H1 (cell line): ENCODE measurements at regions not wholly inside any gene's neighbourhood (a gene's known extent, or its start where the extent isn't known, plus 50 kb on each side); places are given as distances from the start of the nearest gene placed in this dataset.
"Not testable (repeated sequence)": the region's sequence is repeated elsewhere in the genome, so short reads cannot be mapped to it uniquely, and the experiment has no call there.

Source experiments
- CTCF ChIA-PET: fragments of 300-600 bp; sonication (Branson Sonifier 250); formaldehyde crosslinking; loops from one replicate; lab custom pipeline; 2021; ENCODE audit not compliant: partially characterized antibody; lab: Charles Lee
- POLR2A ChIA-PET: fragments of 300-600 bp; sonication (Branson Sonifier 250); formaldehyde crosslinking; loops from one replicate; lab custom pipeline; 2021; ENCODE audit warnings: inconsistent platforms; ENCODE audit not compliant: partially characterized antibody; lab: Charles Lee
- DNase-seq, 2 experiments: peaks; one replicate each; pipeline versions ENCODE4 v3.0.0 to v3.0.0-alpha.2; 2010 to 2022; ENCODE audit warnings: low spot score in 2 of 2, low read depth in 1 of 2, mixed read lengths in 1 of 2
- FAIRE-seq: peaks from 2 replicates; lab custom pipeline; 2011; peaks lifted over from hg19 to GRCh38; lab: Jason Lieb, UNC
- H2AFZ ChIP-seq: 2 replicates; pipeline ENCODE4 v1.8.1; 2012; ENCODE audit warnings: low read length, inconsistent platforms
- H2AK5ac ChIP-seq: 2 replicates; pipeline ENCODE4 v1.6.1; 2013; ENCODE audit warnings: low read depth, low read length
- H2BK120ac ChIP-seq: replicated peaks from 2 replicates; pipeline ENCODE3; 2013; ENCODE audit warnings: low read depth, low read length, inconsistent platforms
- H2BK12ac ChIP-seq: 2 replicates; pipeline ENCODE4 v1.6.1; 2013; ENCODE audit warnings: low read depth, low read length
- H2BK15ac ChIP-seq: 2 replicates; pipeline ENCODE4 v1.6.1; 2013; ENCODE audit warnings: low read length
- H2BK20ac ChIP-seq: 2 replicates; pipeline ENCODE4 v1.6.1; 2013; ENCODE audit warnings: low read length
- H2BK5ac ChIP-seq: 2 replicates; pipeline ENCODE4 v1.6.1; 2013; ENCODE audit warnings: low read depth, low read length
- H3K14ac ChIP-seq: 2 replicates; pipeline ENCODE4 v1.6.1; 2013; ENCODE audit warnings: inconsistent platforms; ENCODE audit not compliant: insufficient read length
- H3K18ac ChIP-seq: 2 replicates; pipeline ENCODE4 v1.6.1; 2013; ENCODE audit warnings: low read length; ENCODE audit errors: extremely low read depth
- H3K23ac ChIP-seq: 2 replicates; pipeline ENCODE4 v1.6.1; 2013; ENCODE audit warnings: inconsistent platforms; ENCODE audit not compliant: insufficient read length
- H3K23me2 ChIP-seq: 2 replicates; pipeline ENCODE4 v1.6.1; 2013; ENCODE audit warnings: low read depth, low read length
- H3K27ac ChIP-seq: 2 replicates; pipeline ENCODE4 v1.6.1; 2011; ENCODE audit warnings: low read depth, low read length, inconsistent platforms
- H3K27me3 ChIP-seq, 4 experiments: replicated peaks in 1 of 4; 1 replicate in 1 of 4; 2 replicates in 3 of 4; pipeline versions ENCODE4 v1.6.1 to v1.8.1; 2011 to 2013; ENCODE audit warnings: low read length in 3 of 4, mild to moderate bottlenecking in 3 of 4, inconsistent platforms in 2 of 4, mixed read lengths in 2 of 4, moderate library complexity in 1 of 4; ENCODE audit not compliant: control insufficient read depth in 3 of 4, insufficient read depth in 3 of 4; ENCODE audit errors: extremely low read depth in 1 of 4
- H3K36me3 ChIP-seq, 4 experiments: 2 replicates each; pipeline versions ENCODE4 v1.6.1 to v1.8.1; 2011 to 2013; ENCODE audit warnings: mild to moderate bottlenecking in 4 of 4, low read length in 3 of 4, moderate library complexity in 2 of 4, control low read depth in 1 of 4, inconsistent platforms in 1 of 4; ENCODE audit not compliant: insufficient read depth in 4 of 4, control insufficient read depth in 2 of 4
- H3K4ac ChIP-seq: replicated peaks from 2 replicates; pipeline ENCODE3; 2013; ENCODE audit warnings: low read length, low read depth, mixed read lengths, inconsistent platforms; ENCODE audit not compliant: insufficient read length
- H3K4me1 ChIP-seq, 4 experiments: replicated peaks in 1 of 4; 1 replicate in 1 of 4; 2 replicates in 3 of 4; pipeline versions ENCODE4 v1.6.1 to v1.8.1; 2011 to 2013; ENCODE audit warnings: low read length in 3 of 4, inconsistent platforms in 2 of 4, mixed read lengths in 1 of 4; ENCODE audit not compliant: insufficient read depth in 4 of 4, control insufficient read depth in 3 of 4
- H3K4me2 ChIP-seq, 2 experiments: 2 replicates each; pipeline versions ENCODE4 v1.6.1 to v1.8.1; 2011 to 2013; ENCODE audit warnings: low read depth in 2 of 2, low read length in 2 of 2, control low read depth in 1 of 2, inconsistent platforms in 1 of 2, mild to moderate bottlenecking in 1 of 2; ENCODE audit not compliant: insufficient read depth in 1 of 2
- H3K4me3 ChIP-seq, 4 experiments: fragments of 200-600, 300-600 bp in 1 of 4; sonication (generic), shearing (Covaris generic), sonication (Bioruptor Twin) in 1 of 4; 2 replicates each; pipeline versions ENCODE4 v1.5.1 to v1.8.1; 2011 to 2016; ENCODE audit warnings: low read length in 4 of 4, low read depth in 3 of 4, control low read depth in 2 of 4, inconsistent platforms in 2 of 4, mild to moderate bottlenecking in 2 of 4, mixed read lengths in 1 of 4, moderate library complexity in 1 of 4; ENCODE audit not compliant: insufficient read depth in 2 of 4; ENCODE audit errors: extremely low read depth in 1 of 4
- H3K56ac ChIP-seq: replicated peaks from 2 replicates; pipeline ENCODE3; 2013; ENCODE audit warnings: low read depth, mild to moderate bottlenecking, mixed read lengths, low read length, inconsistent platforms; ENCODE audit not compliant: insufficient read length
- H3K79me1 ChIP-seq: 2 replicates; pipeline ENCODE4 v1.6.1; 2013; ENCODE audit warnings: low read depth, low read length, control low read depth
- H3K79me2 ChIP-seq, 2 experiments: 2 replicates each; pipeline versions ENCODE4 v1.6.1 to v1.8.1; 2012 to 2013; ENCODE audit warnings: low read length in 2 of 2, mild to moderate bottlenecking in 2 of 2, inconsistent platforms in 1 of 2; ENCODE audit not compliant: insufficient read depth in 2 of 2, control insufficient read depth in 1 of 2
- H3K9ac ChIP-seq, 4 experiments: replicated peaks in 1 of 4; 1 replicate in 1 of 4; 2 replicates in 3 of 4; pipeline versions ENCODE4 v1.6.1 to v1.8.1; 2011 to 2013; ENCODE audit warnings: low read depth in 3 of 4, low read length in 3 of 4, control low read depth in 2 of 4, mild to moderate bottlenecking in 2 of 4, moderate library complexity in 2 of 4, inconsistent platforms in 1 of 4; ENCODE audit errors: extremely low read depth in 1 of 4
- H3K9me3 ChIP-seq, 2 experiments: 2 replicates each; pipeline versions ENCODE4 v1.6.1 to v1.8.1; 2012 to 2013; ENCODE audit warnings: mild to moderate bottlenecking in 2 of 2, moderate library complexity in 2 of 2, control low read depth in 1 of 2, inconsistent platforms in 1 of 2, low read depth in 1 of 2, low read length in 1 of 2, mixed read lengths in 1 of 2; ENCODE audit not compliant: insufficient read depth in 2 of 2
- H4K20me1 ChIP-seq, 2 experiments: replicated peaks in 1 of 2; 2 replicates each; pipeline versions ENCODE3 to v1.8.1; 2011 to 2013; ENCODE audit warnings: inconsistent platforms in 2 of 2, low read length in 2 of 2, mild to moderate bottlenecking in 1 of 2; ENCODE audit not compliant: insufficient read depth in 2 of 2, control insufficient read depth in 1 of 2
- H4K5ac ChIP-seq: 2 replicates; pipeline ENCODE4 v1.6.1; 2013; ENCODE audit warnings: low read length, low read depth, mixed read lengths, inconsistent platforms; ENCODE audit not compliant: insufficient read length
- H4K8ac ChIP-seq: 2 replicates; pipeline ENCODE4 v1.8.0; 2013; ENCODE audit warnings: mild to moderate bottlenecking, moderate library complexity, low read length, inconsistent platforms; ENCODE audit not compliant: insufficient read depth; ENCODE audit errors: extremely low read depth
- H4K91ac ChIP-seq: replicated peaks from 2 replicates; pipeline ENCODE3; 2013; ENCODE audit warnings: low read length, mixed read lengths, inconsistent platforms; ENCODE audit not compliant: insufficient read length
- WGBS, 2 experiments: shearing (Covaris generic) in 1 of 2; methylation state at CpG; one replicate each; pipeline versions ENCODE4 v1.1.6 to v1.1.7; 2013 to 2015; ENCODE audit warnings: low lambda C conversion rate in 2 of 2, mixed read lengths in 2 of 2, inconsistent platforms in 1 of 2, low coverage in 1 of 2, missing lambda C conversion rate in 1 of 2; ENCODE audit not compliant: insufficient replicate concordance in 2 of 2, insufficient coverage in 1 of 2, insufficient read length in 1 of 2; ENCODE audit errors: extremely low coverage in 1 of 2, missing lambda C conversion rate in 1 of 2; 5-methylcytosine and 5-hydroxymethylcytosine counted together

- H4K91ac ChIP-seq, H2AK5ac ChIP-seq, H2BK120ac ChIP-seq, H3K56ac ChIP-seq, DNase-seq, H3K27ac ChIP-seq, H3K27me3 ChIP-seq, FAIRE-seq, CTCF ChIA-PET, H3K79me1 ChIP-seq, H2BK12ac ChIP-seq, H4K8ac ChIP-seq, H4K20me1 ChIP-seq, H3K18ac ChIP-seq, H3K23me2 ChIP-seq, H3K9me3 ChIP-seq, H2BK15ac ChIP-seq, H3K14ac ChIP-seq, H2BK20ac ChIP-seq, H3K4me2 ChIP-seq, H3K9ac ChIP-seq, H3K36me3 ChIP-seq, H3K4ac ChIP-seq, H4K5ac ChIP-seq, POLR2A ChIA-PET, H3K23ac ChIP-seq, H3K79me2 ChIP-seq, H2AFZ ChIP-seq, H3K4me3 ChIP-seq, H2BK5ac ChIP-seq, H3K4me1 ChIP-seq: not testable (repeated sequence)
- WGBS, 2 experiments = 95% methylated on average over 1 of the region's 1 CpG; no CpG with 5 or more reads in 1 of the 2 experiments
Measured at GRCh38 chr10:5289228-5289627, 75.5 kb upstream of the UCN3 start.
